NCI-H748 treated with DMSO at 0.1 percent for 48 hours (cell line): ENCODE measurements at regions not wholly inside any gene's neighbourhood (a gene's known extent, or its start where the extent isn't known, plus 50 kb on each side); places are given as distances from the start of the nearest gene placed in this dataset.

Experiments used
- DNase-seq: peaks from one replicate; lab custom pipeline; 2025; lab: John Stamatoyannopoulos, UW

DNA sequence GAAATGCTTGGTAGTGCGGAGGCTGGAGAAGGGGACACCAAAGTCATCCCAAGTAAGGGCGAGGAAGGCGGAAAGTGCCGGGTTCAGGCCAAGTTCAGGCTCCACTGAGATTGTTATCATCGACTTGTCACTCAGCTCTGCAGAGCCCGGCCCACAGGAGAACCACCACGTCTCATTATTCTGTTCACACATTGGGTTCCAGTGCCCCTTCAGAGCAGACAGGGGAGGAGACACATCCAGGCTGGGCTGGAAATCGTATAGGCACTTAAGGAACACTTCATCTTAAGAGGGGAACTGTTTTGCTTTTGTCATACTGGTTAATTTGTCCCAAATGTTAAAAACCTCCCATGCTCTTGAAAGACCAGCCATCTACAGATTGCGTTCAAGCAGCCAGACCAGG, 118.3 kb upstream of the ADAMTS18 start:
- DNase-seq, result no peak

DNA sequence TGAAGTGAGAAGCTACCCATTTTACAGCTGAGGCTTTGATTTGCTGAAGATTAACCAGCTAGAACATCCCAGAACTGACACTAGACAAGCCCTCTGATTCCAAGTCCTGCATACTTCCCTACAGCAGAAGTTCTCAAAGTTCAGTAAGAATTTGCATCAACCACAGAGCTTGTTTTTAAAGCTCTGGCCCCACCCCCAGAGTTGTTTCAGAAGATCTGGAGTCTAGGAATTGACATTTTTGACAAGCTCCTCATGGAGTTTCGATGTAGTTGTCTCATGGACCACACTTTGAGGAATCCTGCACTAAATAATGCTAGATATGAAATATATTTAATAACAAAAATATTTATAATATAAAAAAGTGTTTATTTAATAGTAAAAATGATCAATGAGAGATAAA, 120.3 kb upstream of the ADAMTS18 start:
- no peak for DNase-seq

DNA sequence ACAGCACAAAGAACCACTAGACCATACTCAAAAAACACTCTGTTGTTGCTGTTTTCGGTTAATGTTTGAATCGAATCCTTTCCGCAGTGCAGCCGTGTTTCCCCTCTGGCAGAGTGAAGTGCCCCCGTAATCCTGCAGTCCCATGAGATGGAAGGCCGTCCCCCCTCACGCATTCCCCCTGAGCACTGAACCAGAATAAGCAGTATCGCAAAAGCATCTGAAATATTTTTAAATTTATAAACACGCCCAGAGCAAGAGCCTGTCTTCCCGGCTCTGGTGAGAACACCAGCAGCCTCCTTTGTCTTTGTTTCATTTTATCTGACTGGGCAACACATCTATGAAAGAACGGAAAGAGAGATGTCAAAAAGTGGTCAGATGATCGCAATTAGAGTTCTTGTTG, 121.0 kb upstream of the ADAMTS18 start:
- no peak for DNase-seq

DNA sequence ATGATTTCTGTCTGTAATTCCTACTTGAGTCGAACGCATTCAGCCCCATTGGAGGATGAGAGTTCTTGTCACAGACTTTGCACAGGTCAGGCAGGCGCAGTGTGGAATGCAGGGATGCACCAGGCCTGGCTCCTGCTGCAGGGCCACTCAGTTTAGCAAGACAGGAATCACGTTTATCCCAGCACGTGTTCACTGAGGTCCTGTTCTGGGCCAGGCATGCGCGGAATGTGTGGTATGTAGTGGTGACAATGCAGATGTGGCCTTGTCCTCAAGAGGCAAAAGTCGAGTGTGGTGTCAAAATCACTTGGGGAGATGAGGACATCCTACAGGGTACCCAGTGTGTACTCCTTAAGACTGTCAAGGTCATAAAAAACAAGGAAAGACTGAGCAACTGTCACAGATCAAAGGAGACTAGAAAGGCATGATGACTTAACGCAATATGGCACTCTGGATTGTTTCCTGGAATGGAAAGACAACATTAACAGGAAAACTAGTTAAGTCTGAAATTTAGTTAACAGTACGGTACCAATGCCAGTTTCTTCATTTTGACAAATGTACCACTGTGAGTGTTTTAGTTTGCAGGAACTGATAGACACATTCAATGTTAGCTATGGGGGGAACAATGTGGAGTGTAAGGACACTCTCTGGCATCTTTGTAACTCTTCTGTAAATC, 121.5 kb upstream of the ADAMTS18 start:
- DNase-seq, result no peak

DNA sequence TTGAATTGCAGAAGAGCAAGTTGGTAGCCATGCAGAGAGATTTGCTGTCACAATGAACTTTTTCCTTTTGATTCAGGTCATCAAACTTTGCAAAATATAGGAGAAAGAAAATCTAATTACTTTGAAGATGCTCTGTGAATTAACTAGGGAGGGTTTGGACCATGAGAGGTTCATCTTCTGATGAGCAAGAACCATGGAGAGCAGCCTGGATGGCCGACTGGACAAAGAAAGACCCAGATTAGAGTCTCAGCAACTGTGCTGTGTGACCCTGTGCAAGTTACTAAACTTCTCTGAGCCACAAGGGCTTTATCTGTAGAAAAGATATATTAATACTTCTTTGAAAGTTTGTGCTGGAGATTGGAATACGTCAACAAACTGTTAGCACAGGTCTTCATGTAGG, 122.6 kb upstream of the ADAMTS18 start:
- no peak for DNase-seq

DNA sequence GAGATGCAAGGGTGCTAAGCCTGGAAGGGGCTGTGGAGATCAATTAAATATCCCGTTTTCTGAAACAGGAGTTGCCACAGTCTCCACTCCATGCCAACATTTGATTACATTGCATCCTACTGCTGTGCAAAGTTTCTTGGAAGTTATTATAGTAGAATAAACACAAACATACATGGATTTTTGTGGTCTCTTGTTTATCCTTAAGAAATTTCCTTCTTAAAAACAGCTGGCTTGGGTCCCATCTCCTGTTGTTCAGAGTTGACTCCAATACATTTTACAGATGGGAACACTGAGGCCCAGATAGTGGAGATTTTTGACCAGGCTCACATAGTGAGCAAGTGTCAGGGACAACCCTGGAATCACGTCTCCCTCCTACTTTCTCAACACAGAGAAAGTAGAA, 124.0 kb upstream of the ADAMTS18 start:
- no peak for DNase-seq

DNA sequence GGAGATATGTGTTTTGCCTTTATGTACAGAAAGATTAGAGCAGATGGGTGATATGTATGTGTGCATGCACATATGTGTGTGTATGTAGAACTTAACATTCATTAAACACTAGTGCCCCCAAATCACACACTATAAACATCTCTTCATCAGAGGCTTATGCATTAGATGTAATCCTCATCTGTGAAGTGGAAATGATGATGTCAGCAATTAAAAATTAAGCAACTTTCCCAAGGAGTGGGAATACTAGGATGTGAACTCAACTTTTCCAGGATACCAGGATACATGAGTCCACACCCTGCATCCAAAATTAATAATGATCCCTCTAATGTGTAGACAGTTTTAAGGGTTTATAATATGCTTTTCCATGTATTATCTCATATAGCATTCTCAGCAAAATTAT, 127.7 kb upstream of the ADAMTS18 start:
- DNase-seq, result no peak

DNA sequence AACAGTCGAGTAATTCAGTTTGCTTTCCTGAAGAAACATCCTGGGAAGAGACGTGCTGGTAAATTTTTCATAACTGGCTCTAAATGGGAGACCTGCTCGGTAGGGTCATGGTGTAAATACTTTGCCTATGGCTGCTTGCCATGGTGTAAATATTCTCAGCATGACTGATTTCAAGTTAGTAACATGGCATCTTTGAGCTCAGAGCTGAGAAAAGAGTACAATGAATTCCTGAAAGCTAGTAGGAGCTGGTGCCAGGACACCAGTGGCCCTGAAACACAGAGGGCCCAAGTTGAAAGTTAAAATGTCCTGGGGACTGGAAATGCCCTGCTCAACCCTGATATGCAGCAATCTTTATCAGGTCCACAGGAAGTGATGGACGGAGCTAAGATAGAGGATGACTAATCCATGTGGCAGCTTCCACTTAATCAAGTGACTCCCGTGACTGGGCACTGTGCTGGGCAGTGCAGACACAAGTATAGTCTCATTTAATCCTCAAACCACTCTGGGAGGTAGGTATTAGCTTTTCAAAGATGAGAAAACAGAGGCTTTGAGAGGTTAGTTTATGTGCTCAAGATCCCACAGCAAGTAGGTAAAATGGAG, 130.1 kb upstream of the ADAMTS18 start:
- DNase-seq, result no peak

DNA sequence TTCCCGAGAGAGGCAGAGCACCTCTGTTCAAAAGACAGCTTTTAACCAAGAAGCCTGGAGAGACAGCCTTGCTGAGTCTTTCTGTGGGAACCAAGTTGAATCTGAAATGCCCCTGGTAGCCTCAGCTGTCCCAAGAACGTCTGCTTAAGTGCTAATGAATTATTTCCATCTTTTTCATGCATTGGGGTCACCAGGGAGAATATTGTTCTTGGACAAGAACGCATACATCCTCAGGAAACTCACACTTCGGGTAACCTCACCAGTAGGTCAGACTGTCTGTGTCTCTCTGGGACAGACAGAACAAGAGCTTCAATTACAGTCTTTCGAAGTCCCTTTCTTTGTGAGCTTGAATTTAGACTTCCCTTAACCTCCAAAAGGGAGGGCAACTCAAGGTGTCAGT, 134.6 kb upstream of the ADAMTS18 start:
- no peak for DNase-seq

DNA sequence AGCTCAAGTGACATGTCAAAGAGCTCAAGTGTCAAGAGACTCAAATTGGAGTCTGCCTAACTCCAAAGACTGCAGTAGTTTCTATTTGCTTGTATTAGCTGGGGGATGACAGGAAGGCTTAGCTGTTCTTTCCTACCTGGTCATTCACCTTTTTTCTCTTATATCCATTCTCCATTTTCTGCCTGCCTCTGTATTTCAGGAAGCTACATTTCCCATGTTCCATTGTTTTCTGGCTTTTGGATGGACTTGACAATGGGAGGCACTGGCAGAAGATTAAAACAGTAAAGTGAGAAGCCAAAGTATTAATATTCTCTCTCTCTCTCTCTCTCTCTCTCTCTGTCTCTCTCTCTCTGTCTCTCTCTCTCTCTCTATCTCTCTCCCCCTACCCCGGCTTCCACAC, 135.7 kb upstream of the ADAMTS18 start:
- no peak for DNase-seq

DNA sequence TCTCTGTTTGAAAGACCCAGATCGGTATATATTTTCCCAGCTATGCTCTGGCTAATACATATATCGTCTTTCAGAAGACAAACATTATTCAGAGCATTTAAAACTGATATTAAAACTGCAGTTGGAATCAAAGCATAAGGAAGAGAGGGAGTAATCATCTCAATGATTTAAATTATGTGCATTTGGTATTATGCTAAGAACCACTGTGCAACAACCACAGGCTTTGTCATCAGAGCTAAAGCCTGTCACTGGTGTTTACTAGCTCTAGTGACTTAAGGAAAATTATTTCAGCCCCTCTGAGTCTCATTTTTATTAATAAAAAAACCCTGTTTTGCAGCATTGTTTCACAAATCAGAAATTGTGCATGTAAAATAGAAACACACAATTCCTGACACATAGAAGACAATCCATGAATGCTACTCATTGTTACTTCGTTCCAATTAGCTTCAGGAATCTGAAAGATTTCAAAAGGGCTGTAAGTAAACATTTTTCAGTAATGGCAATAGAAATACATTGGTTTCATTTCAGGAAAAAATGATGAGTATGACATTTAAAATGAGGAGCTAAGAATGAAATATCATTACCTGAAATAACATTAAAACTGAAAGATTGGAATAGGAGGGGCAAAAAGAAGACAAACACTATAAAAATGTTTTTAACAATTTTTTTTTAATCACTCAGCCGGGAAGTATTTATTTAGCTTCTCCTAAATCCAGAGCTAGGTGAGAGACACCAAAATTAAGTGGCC, 136.5 kb upstream of the ADAMTS18 start:
- no peak for DNase-seq

DNA sequence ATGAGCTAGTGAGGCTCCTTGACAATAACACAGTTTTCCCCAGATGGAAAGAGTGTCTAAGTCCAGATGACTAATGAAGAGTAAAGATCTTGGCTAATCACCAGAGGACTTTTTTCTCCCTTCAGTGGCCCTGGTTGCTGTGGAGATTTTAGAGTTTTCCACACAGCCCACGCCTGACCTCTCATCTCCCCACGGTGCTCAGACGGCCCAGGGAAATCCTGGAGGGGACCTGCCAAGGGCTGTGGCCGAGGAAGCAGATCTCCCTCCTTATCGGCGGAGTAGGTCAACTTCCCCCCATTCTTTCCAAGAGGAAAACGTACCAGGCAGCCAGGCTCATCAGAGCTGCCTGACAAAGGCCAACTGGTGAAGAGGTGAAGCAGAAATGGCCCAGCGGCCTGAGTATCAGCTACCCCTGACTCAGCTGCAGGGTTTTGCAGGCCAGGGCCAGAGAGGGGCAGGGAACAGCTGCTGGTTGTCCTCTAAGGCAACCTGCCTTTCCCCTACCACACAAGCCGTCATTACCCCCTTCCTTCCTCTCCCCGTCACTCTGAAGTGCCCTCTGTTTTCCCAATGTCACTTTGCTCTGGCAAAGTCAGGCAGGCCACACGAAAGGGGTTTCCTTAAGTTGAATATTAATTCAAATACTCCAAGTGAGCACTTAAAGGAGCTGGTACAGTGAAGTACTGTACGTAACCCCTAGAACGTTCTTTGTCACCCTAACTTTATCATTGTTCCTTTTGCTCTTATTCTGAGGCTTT, 140.2 kb upstream of the ADAMTS18 start:
- no peak for DNase-seq

DNA sequence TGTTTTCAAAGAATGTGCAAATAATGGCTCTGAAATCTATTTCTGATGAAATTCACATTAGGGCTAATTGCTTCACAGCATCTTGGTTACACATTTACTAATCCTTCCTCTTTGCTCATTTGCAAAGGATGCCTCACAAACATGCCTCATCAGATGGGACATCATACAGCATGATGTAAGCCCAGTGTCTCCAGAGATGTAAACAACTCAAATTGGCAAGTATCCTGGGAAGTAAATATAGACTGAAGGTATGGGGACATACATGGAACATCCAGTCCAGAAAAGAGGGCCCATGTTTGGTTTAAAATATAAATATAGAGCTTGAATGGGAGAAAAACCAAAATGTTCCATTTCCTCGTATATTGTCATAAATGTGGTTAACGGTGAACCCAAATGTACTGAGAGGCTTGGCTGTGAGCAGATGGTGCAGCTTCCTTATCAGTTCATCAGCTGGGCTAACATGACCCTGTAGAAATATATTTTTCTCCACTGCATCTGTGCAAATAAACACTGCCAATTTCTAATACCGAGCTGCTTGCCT, 142.9 kb upstream of the NUDT7 start:
- no peak for DNase-seq

DNA sequence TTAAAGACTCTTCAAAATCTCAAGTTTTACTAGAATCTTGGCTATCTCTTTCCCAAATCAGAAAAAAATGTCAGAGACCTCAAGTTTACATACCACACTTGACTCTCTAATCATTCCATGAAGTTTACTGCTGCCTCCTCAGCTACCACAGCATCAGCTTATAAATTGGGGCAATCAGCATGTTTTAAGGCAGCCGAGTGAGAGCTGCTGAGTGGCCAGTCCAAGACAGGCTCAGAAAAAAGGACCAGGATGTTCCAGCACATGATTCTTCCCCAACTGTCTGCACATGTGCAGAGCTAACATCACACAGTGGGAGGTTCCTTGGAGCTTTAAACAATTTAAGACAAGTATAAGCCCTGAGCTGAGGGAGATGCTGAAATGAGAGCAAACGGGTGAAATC, 140.6 kb upstream of the NUDT7 start:
- DNase-seq, result no peak

DNA sequence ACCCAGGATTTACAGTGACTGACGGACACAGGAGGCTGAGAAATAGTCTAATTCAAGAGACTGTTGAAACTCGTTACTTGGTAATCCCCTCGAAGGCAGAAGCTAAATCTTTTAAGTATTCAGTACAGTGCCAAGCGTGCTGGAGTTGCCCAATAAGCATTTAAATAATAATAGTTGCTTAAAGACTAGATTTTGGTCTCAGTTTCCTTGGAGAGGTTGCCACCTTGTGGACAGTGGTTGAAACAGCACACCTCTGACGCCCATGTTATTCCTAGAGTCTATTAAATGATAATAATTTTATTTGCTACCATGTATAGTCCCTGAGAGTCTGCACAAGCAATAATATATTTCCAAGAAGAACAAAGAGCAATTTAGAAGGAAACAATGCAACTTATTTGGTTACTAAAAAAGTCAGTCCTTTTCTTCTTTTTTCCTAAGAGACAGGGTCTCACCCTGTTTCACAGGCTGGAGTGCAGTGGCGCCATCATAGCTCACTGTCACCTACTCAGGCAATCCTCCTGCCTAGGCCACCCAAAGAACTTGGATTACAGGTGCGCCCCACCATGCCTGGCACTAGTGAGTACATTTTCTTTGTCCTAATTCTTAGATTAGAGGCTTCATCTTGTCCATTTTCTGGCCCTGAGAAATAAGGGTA, 138.0 kb upstream of the NUDT7 start:
- DNase-seq, result peak; percentile 33

DNA sequence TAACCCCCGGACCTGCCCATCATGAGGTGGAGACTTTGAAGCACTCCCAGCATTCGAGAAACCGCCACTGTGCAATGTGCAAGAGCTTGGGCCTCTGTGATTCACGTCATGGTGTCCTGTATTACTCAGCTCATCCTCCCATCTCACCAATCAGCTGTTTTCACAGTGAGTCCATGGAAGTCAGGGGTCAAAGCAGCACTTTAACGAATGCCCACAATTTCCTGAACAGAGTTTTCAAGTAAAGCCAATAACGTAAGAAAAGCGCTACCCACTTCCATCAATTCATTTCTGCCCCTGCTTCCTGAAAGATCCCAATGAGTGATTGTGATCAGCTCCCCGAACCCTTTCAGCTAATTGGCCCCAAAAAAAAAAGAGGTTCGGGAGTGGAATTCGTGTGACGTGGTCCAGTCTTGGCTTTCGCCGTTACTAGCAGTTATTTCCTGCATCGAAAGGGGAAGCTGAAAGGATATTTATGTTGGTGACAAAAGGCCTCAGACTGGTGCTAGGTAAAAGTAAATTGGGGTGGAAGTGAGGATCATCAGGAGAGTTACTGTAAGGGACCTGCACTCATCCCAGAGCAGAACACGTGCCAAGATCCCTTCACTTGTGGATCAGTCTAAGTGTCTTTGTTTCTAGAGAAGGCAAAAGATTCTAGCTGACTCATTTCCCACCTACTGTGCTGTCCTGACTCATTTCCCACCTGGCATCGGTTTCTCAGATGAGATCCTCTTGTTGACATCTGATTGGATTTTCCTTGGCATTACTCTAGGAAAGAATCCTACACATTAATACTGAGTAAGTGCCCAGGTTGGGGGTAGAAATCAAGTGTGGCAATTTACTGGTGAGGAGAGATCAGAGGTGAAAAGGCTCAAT, 136.7 kb upstream of the NUDT7 start:
- no peak for DNase-seq

DNA sequence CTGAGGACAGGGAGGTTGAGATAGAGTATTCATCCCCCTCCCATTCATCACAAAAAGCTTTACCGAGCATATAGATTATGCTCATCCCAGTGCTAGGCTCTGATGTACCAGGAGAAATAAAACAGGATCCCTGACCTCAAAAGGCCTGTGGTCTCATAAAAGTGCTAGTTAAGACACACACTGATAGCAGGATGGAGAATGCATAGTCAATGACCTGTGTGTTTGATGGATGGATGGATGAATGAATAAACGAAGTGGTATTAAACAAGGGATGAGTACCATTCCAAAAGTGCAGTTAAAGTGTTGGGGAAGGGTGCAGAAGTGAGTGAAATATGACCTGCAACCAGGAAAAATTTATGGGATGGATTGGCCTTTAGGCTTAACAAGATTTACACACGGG, 133.9 kb upstream of the NUDT7 start:
- no peak for DNase-seq

DNA sequence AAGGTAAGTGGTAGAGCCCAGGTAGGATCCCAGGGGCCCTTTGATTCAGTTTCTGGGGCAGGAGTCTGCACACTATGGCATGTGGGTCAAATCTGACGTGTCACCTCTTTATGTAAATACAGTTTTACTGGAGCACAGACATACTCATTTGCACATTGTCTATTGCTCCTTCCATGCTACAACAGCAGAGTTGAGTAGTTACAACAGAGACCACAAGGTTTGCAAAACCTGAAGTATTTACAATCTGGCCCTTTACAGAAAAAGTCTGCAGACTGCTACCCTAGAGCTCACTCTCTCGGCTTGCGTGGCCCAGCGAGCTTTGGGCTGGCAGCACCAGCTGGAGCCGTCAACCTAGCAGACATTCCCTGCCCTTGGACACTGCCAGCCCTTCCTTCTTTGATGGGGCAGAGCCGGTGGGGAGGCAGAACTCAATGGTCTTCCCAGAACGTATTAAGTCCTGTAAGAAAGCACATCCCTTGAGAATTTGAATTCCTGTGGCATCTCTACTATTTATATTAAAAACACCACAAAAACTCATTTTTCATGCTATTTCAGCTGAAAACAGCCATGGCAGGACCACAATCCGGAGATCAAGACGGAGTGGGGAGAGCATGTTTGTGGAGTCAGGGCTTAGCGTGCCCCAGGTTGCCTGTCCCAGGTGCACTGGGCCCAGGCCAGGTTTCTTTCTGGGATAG, 133.1 kb upstream of the NUDT7 start:
- no peak for DNase-seq

DNA sequence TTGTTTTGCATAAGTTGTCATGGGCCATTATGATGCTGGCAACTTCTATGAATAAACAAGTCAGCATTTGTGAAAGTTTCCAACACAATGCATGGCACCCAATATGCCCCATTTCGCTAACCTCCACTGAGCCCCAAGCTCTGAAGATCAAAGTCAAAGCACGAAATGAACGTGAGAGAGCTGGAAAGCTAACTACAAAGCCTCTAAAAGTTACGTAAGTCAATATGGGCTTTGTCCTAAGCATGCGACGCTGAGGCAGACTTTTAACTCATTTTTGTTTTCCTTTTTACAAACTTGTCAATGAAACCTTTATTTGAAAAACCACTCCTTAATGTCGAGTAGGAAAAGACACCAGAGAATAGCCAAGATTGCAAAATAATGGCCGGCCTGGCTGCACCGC, 131.6 kb upstream of the NUDT7 start:
- no peak for DNase-seq

DNA sequence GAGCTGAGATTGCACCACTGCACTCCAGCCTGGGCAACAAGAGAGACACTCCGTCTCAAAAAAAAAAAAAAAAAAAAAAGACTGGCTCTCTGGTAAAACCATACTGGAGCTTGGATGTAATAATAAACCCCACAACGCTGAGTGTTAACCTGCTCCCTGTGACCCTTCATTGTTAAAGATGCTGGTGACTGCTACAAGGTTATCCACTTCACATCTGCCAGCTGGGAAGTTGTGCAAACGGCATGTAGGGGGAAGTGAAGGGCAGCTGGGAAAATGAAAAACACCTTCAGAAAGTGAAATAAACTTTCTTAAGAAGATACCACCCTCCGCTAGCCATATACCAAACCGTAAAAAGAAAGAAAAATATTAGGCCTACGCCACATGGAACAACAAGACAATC, 131.0 kb upstream of the NUDT7 start:
- DNase-seq, result no peak
